Activated T-cell treated with anti-CD3 and anti-CD28 coated beads, Interleukin-2, amount 50 U/mL, for 72 hours (primary cell): ENCODE measurements at regions not wholly inside any gene's neighbourhood (a gene's known extent, or its start where the extent isn't known, plus 50 kb on each side); places are given as distances from the start of the nearest gene placed in this dataset.

Experiments
- ATAC-seq, 2 donors: fragments of 150-1000 bp; cut with Tn5 transposase; replicated peaks in 1 of 2; 2 replicates each; pipeline ENCODE4 v1.10.0; 2021; ENCODE audit warnings: moderate library complexity in 2 of 2, mild to moderate bottlenecking in 1 of 2
- DNase-seq, 2 donors: peaks; one replicate each; pipeline ENCODE4 v3.0.0; 2021 to 2022; ENCODE audit warnings: mixed read lengths in 1 of 2
- H3K27ac Mint-ChIP-seq: one replicate; pipeline ENCODE4 v1.8.0; 2022; ENCODE audit warnings: mild to moderate bottlenecking, moderate library complexity, mixed read lengths
- H3K27me3 Mint-ChIP-seq: one replicate; pipeline ENCODE4 v1.8.0; 2022; ENCODE audit warnings: low read depth, mixed read lengths
- H3K36me3 Mint-ChIP-seq, 2 donors: one replicate each; pipeline ENCODE4 v1.8.0; 2022; ENCODE audit warnings: mixed read lengths in 2 of 2, mild to moderate bottlenecking in 1 of 2; ENCODE audit not compliant: insufficient read depth in 2 of 2
- H3K4me1 Mint-ChIP-seq: one replicate; pipeline ENCODE4 v1.8.0; 2022; ENCODE audit warnings: low read depth, mixed read lengths
- H3K4me3 Mint-ChIP-seq, 2 donors: one replicate each; pipeline ENCODE4 v1.8.0; 2022; ENCODE audit warnings: mild to moderate bottlenecking in 2 of 2, mixed read lengths in 2 of 2, moderate library complexity in 2 of 2
- H3K9me3 Mint-ChIP-seq, 2 donors: one replicate each; pipeline ENCODE4 v1.8.0; 2022; ENCODE audit warnings: mixed read lengths in 2 of 2

GRCh38 chr6:125544819-125545218 is 204.6 kb upstream of the HEY2 start:
- Mint-ChIP-seq H3K9me3 (no peaks in the 10 kb centered on the region), H3K36me3 (no peaks in the 10 kb centered on the region), H3K4me3 (no peak overlapping the region), H3K27ac (no peak overlapping the region), H3K4me1 (no peaks in the 10 kb centered on the region), H3K27me3 (peaks cover 21% of the 10 kb centered on the region)
- ATAC-seq: no peak
- DNase-seq: no peak

DNA sequence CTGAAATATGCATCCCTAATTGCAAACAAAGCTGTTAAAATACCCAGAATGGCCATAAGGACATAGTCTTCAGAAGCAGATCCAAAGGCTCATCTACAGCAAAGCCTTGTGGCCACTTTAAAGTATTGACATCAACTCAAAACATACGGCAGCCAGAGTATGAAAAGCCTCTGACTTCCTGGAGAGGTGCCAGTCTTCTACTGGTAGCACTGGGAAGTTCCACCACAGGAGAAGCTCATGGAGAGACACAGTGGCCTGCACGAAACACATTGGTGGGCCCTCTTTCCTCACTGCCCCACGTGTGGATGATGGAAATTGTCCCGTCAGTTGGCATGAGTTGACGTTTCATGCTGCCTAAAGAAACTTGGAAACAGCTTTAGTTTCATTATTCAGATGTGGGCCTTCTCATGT is 202.6 kb upstream of the HEY2 start:
- H3K4me3 Mint-ChIP-seq: no peak overlapping the region
- no peak overlapping the region for H3K27ac Mint-ChIP-seq
- no peak for DNase-seq
- H3K36me3 Mint-ChIP-seq: no peaks in the 10 kb centered on the region
- H3K4me1 Mint-ChIP-seq: no peaks in the 10 kb centered on the region
- peaks cover 20% of the 10 kb centered on the region for H3K27me3 Mint-ChIP-seq
- ATAC-seq: no peak
- H3K9me3 Mint-ChIP-seq: no peaks in the 10 kb centered on the region

- DNase-seq: no peak
- H3K36me3 Mint-ChIP-seq: no peaks in the 10 kb centered on the region
- H3K9me3 Mint-ChIP-seq: no peaks in the 10 kb centered on the region
- H3K27me3 Mint-ChIP-seq: peaks cover 20% of the 10 kb centered on the region
- no peaks in the 10 kb centered on the region for H3K4me1 Mint-ChIP-seq
- H3K27ac Mint-ChIP-seq: no peak overlapping the region
- H3K4me3 Mint-ChIP-seq: no peak overlapping the region
- no peak for ATAC-seq
Measured at GRCh38 chr6:125547381-125547780, 202.1 kb upstream of the HEY2 start.

- no peak for DNase-seq
- Mint-ChIP-seq H3K4me3 (no peak overlapping the region), H3K27ac (no peak overlapping the region), H3K9me3 (no peaks in the 10 kb centered on the region), H3K36me3 (no peaks in the 10 kb centered on the region), H3K4me1 (no peaks in the 10 kb centered on the region), H3K27me3 (peaks cover 14% of the 10 kb centered on the region)
- no peak for ATAC-seq
Measured at GRCh38 chr6:125549202-125549884, 200.1 kb upstream of the HEY2 start.

- DNase-seq (no peak), ATAC-seq (no peak)
- H3K36me3 Mint-ChIP-seq: no peaks in the 10 kb centered on the region
- H3K4me1 Mint-ChIP-seq: no peaks in the 10 kb centered on the region
- peaks cover 13% of the 10 kb centered on the region for H3K27me3 Mint-ChIP-seq
- no peaks in the 10 kb centered on the region for H3K9me3 Mint-ChIP-seq
- no peak overlapping the region for H3K4me3 Mint-ChIP-seq
- no peak overlapping the region for H3K27ac Mint-ChIP-seq
Measured at GRCh38 chr6:125550892-125551291, 198.5 kb upstream of the HEY2 start.

DNA sequence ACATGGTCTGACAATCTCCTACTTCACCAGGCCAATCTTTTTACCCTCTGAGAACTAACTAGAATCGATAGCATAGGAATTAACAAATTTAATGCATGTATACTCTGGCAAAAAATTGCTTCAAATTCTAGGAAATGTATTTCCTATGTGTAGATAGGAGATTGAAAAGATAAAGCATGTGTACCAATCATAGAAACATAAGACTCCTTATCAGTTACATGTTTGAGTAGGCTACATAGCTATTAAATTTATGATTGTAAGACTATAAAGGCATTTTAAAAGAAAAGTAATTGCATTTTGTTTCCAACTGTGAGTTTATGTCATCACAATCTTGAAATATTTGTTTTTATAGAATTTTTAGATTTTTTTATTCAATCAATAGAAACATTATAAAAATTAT is 196.6 kb upstream of the HEY2 start:
- Mint-ChIP-seq H3K27ac (no peak overlapping the region), H3K27me3 (peaks cover 14% of the 10 kb centered on the region), H3K9me3 (no peaks in the 10 kb centered on the region), H3K36me3 (no peaks in the 10 kb centered on the region), H3K4me3 (no peak overlapping the region), H3K4me1 (no peaks in the 10 kb centered on the region)
- no peak for DNase-seq
- ATAC-seq: no peak

DNA sequence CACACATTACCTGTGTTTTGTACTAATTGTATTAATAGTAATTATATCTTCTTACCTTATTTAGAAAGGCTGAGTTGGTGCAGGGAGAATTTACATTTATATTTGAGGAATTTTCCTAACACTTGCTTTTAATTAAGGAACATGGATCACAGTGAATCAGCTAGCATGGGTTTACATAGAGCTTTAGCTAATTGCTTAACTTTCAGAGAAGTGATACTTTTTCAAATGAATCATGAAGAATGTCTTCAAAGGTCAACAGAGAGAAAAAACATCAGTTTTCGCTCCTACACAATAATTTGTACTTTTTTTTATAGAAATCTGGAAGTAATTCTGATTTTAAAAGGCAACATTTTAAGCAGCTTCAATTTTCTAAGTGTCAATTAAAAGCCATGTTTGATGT is 195.0 kb upstream of the HEY2 start:
- DNase-seq (no peak), ATAC-seq (no peak)
- peaks cover 14% of the 10 kb centered on the region for H3K27me3 Mint-ChIP-seq
- H3K9me3 Mint-ChIP-seq: no peaks in the 10 kb centered on the region
- H3K4me1 Mint-ChIP-seq: no peaks in the 10 kb centered on the region
- H3K4me3 Mint-ChIP-seq: no peak overlapping the region
- H3K36me3 Mint-ChIP-seq: no peaks in the 10 kb centered on the region
- no peak overlapping the region for H3K27ac Mint-ChIP-seq

- Mint-ChIP-seq H3K4me1 (no peaks in the 10 kb centered on the region), H3K4me3 (no peak overlapping the region), H3K36me3 (no peaks in the 10 kb centered on the region), H3K27me3 (peaks cover 7% of the 10 kb centered on the region), H3K9me3 (no peaks in the 10 kb centered on the region), H3K27ac (no peak overlapping the region)
- no peak for ATAC-seq
- no peak for DNase-seq
Measured at GRCh38 chr6:125558241-125558843, 191.1 kb upstream of the HEY2 start.

GRCh38 chr6:125558907-125559306 is 190.5 kb upstream of the HEY2 start:
- Mint-ChIP-seq H3K27ac (no peak overlapping the region), H3K36me3 (no peaks in the 10 kb centered on the region), H3K4me1 (no peaks in the 10 kb centered on the region), H3K4me3 (no peak overlapping the region), H3K27me3 (peaks cover 7% of the 10 kb centered on the region), H3K9me3 (no peaks in the 10 kb centered on the region)
- ATAC-seq (no peak), DNase-seq (no peak)

DNA sequence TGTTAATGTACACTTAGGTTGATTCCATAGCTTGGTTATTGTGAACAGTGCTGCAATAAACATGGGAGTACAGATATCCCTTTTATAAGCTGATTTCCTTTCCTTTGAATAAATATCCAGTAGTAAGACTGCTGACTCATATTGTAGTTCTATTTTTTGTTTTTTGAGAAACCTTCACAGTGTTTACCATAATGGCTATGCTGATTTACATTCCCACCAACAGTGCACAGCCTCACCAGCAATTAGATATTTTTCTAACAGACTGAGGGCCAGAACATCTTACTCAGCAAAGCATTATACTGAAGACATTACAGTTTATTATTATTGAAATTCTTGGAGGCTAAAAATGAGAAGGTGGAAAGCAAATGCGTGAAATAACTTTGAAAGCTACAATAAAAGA is 187.3 kb upstream of the HEY2 start:
- Mint-ChIP-seq H3K36me3 (no peaks in the 10 kb centered on the region), H3K27me3 (peaks cover 7% of the 10 kb centered on the region), H3K4me1 (no peaks in the 10 kb centered on the region), H3K4me3 (no peak overlapping the region), H3K27ac (no peak overlapping the region), H3K9me3 (no peaks in the 10 kb centered on the region)
- DNase-seq (no peak), ATAC-seq (no peak)

GRCh38 chr6:125564941-125565340 is 184.5 kb upstream of the HEY2 start:
- Mint-ChIP-seq H3K4me3 (no peak overlapping the region), H3K27ac (no peak overlapping the region), H3K9me3 (no peaks in the 10 kb centered on the region), H3K27me3 (peaks cover 7% of the 10 kb centered on the region), H3K4me1 (no peaks in the 10 kb centered on the region), H3K36me3 (no peaks in the 10 kb centered on the region)
- no peak for ATAC-seq
- DNase-seq: no peak

GRCh38 chr6:125567407-125567806 is 182.0 kb upstream of the HEY2 start:
- H3K4me3 Mint-ChIP-seq: no peak overlapping the region
- H3K4me1 Mint-ChIP-seq: no peaks in the 10 kb centered on the region
- no peak overlapping the region for H3K27ac Mint-ChIP-seq
- ATAC-seq: no peak
- H3K27me3 Mint-ChIP-seq: peaks cover 7% of the 10 kb centered on the region
- no peak for DNase-seq
- H3K9me3 Mint-ChIP-seq: no peaks in the 10 kb centered on the region
- no peaks in the 10 kb centered on the region for H3K36me3 Mint-ChIP-seq

- H3K9me3 Mint-ChIP-seq: no peaks in the 10 kb centered on the region
- H3K27ac Mint-ChIP-seq: no peak overlapping the region
- peaks cover 7% of the 10 kb centered on the region for H3K27me3 Mint-ChIP-seq
- ATAC-seq (no peak), DNase-seq (no peak)
- H3K4me3 Mint-ChIP-seq: no peak overlapping the region
- H3K4me1 Mint-ChIP-seq: no peaks in the 10 kb centered on the region
- H3K36me3 Mint-ChIP-seq: no peaks in the 10 kb centered on the region
Measured at GRCh38 chr6:125568609-125569008, 180.8 kb upstream of the HEY2 start.

DNA sequence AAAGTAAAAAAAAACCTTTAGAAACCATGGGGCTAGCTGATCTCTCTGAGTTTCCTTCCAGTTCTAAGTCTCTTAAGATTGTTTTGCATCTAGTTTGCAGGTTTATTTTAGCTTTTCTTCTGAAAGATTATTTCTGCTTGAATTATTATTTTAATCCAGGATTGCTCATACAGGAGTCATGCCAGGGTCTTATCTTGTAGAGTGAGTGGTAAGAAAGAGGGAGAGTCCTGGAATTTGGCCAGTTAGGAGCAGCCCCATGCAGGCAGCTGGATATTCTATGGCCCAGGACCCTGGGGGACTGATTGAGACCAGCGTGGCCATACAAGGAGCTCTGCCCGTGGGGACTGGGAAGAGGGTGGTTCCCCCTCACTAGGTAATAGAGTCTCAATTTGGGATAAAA is 178.9 kb upstream of the HEY2 start:
- Mint-ChIP-seq H3K9me3 (no peaks in the 10 kb centered on the region), H3K27me3 (no peaks in the 10 kb centered on the region), H3K36me3 (no peaks in the 10 kb centered on the region), H3K4me1 (no peaks in the 10 kb centered on the region), H3K27ac (no peak overlapping the region), H3K4me3 (no peak overlapping the region)
- ATAC-seq (no peak), DNase-seq (no peak)
